SU-DHL-6 (cell line): ENCODE measurements at regions not wholly inside any gene's neighbourhood (a gene's known extent, or its start where the extent isn't known, plus 50 kb on each side); places are given as distances from the start of the nearest gene placed in this dataset.

Experiments
- H2AFZ ChIP-seq: fragments of 200-600 bp; sonication (generic); 2 replicates; pipeline ENCODE4 v1.6.1; 2014; ENCODE audit warnings: low read depth, mild to moderate bottlenecking, moderate library complexity, mixed read lengths, antibody characterized with exemption, low read length; ENCODE audit not compliant: severe bottlenecking
- H3F3A ChIP-seq: fragments of 200-600 bp; shearing (Covaris generic); 2 replicates; pipeline ENCODE4 v1.6.0; 2016; ENCODE audit warnings: antibody characterized with exemption, mild to moderate bottlenecking; ENCODE audit not compliant: insufficient read depth
- H3K27ac ChIP-seq: fragments of 200-600 bp; sonication (generic); 2 replicates; pipeline ENCODE4 v1.5.1; 2016; ENCODE audit warnings: low read depth, mild to moderate bottlenecking, low read length, moderate library complexity, mixed read lengths
- H3K27me3 ChIP-seq: fragments of 200-600 bp; sonication (generic), shearing (Covaris generic); 2 replicates; pipeline ENCODE4 v1.6.0; 2014; ENCODE audit warnings: mild to moderate bottlenecking, low read length
- H3K36me3 ChIP-seq: fragments of 200-600 bp; sonication (generic); 2 replicates; pipeline ENCODE4 v1.6.1; 2014; ENCODE audit warnings: mild to moderate bottlenecking, low read length, mixed read lengths
- H3K4me2 ChIP-seq: fragments of 300-600, 200-600 bp; shearing (Covaris generic), sonication (generic); 2 replicates; pipeline ENCODE4 v1.6.0; 2014; ENCODE audit warnings: low read length, low read depth, mild to moderate bottlenecking; ENCODE audit not compliant: poor library complexity, severe bottlenecking
- H3K4me3 ChIP-seq: fragments of 200-600 bp; sonication (generic); 2 replicates; pipeline ENCODE4 v1.5.1; 2014; ENCODE audit warnings: antibody characterized with exemption, low read length, mild to moderate bottlenecking, mixed read lengths; ENCODE audit not compliant: insufficient read depth, poor library complexity, severe bottlenecking
- H3K79me2 ChIP-seq: fragments of 200-600 bp; sonication (generic); 2 replicates; pipeline ENCODE4 v1.6.1; 2014; ENCODE audit warnings: mild to moderate bottlenecking, low read length, moderate library complexity; ENCODE audit not compliant: insufficient read depth
- H3K9ac ChIP-seq: fragments of 200-600 bp; sonication (generic); 2 replicates; pipeline ENCODE4 v1.7.0; 2014; ENCODE audit warnings: mild to moderate bottlenecking, low read length
- H3K9me2 ChIP-seq: fragments of 200-600 bp; sonication (generic); replicated peaks from 2 replicates; pipeline ENCODE4 v1.6.1; 2014; ENCODE audit warnings: low read length; ENCODE audit not compliant: insufficient read depth
- H3K9me3 ChIP-seq: fragments of 200-600 bp; sonication (generic); 2 replicates; pipeline ENCODE4 v1.6.1; 2014; ENCODE audit warnings: low read length, mixed read lengths; ENCODE audit not compliant: insufficient read depth
- H4K20me1 ChIP-seq: fragments of 200-600 bp; sonication (generic); 2 replicates; pipeline ENCODE4 v1.6.1; 2014; ENCODE audit warnings: low read depth, mild to moderate bottlenecking, antibody characterized with exemption, low read length, moderate library complexity, mixed read lengths
- CTCF ChIP-seq: fragments of 200-600 bp; sonication (generic); IDR thresholded peaks from one replicate; pipeline ENCODE4 v1.5.1; 2017; ENCODE audit warnings: antibody characterized with exemption, mild to moderate bottlenecking, low read length, moderate library complexity; ENCODE audit not compliant: insufficient read depth, poor library complexity, severe bottlenecking
- EZH2phosphoT487 ChIP-seq: fragments of 200-600 bp; sonication (generic), shearing (Covaris generic); conservative IDR thresholded peaks from 2 replicates; pipeline ENCODE4 v1.6.1; 2018; ENCODE audit warnings: mild to moderate bottlenecking, antibody characterized with exemption, low read length, moderate library complexity, mixed read lengths

DNA sequence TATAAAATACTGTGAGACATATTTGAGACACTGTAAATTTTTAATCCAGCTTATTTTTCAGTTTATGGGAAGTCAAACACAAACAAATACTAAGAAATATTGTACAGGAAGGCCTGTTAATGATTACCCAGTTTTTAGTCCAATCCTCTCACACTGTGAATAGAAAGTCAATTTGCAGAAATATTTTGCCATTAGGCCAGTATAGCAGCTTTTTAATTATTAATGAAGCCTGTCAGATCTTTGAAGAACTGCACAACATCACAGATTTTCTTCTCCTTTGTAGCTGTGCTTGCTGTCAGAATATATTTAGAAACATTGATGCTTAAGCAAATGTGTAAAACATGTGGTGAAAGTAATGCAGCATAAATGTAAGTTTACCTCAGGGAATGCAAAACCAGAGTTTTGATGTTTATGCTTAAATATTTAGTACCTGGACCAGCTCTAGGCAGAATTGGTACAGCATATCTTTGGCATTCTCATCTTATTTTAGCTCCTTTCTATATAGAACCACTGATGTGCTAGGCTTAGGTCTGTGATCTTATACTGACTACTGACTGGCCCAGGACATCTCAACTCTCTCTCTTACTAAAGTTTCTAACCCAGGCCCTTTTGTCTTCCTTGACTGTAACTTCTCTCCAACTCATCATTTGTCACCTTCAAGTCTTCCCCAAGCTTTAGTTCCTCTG, 230.8 kb upstream of the NAV3 start:
- H3K9me2 ChIP-seq: no peaks in the 10 kb centered on the region
- H3K36me3 ChIP-seq: no peaks in the 10 kb centered on the region
- no peaks in the 10 kb centered on the region for H3F3A ChIP-seq
- H2AFZ ChIP-seq: no peak overlapping the region
- no peak overlapping the region for H3K4me2 ChIP-seq
- TF ChIP-seq CTCF (no peak), EZH2phosphoT487 (no peak)
- H3K4me3 ChIP-seq: no peak overlapping the region
- H3K27me3 ChIP-seq: no peaks in the 10 kb centered on the region
- no peaks in the 10 kb centered on the region for H3K79me2 ChIP-seq
- H4K20me1 ChIP-seq: no peaks in the 10 kb centered on the region
- H3K9ac ChIP-seq: no peak overlapping the region
- no peak overlapping the region for H3K27ac ChIP-seq
- no peaks in the 10 kb centered on the region for H3K9me3 ChIP-seq

- H2AFZ ChIP-seq: no peak overlapping the region
- H3K4me2 ChIP-seq: no peak overlapping the region
- no peak overlapping the region for H3K4me3 ChIP-seq
These were observed 236.3 kb upstream of the NAV3 start for GRCh38 chr12:77594366-77594765.

DNA sequence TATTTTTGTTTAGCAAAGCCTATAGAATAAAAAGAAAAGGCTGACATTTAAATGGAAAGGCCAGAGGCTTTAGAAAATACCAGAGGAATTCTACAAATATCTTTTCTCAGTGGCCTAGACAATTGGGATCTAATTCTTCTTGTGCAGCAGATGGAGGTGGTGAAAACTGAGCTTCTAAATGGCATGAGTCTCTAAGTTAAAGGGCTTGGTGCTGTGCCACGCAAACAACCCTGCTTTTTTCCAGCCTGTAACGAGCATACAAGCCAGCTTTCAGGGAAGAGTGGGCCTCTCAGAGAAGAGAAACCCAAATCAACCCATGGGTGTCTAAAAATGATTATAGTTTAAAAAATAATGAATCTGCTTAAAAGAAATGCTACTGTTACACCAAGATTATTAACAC, 237.9 kb upstream of the NAV3 start:
- H3F3A ChIP-seq: no peaks in the 10 kb centered on the region
- no peaks in the 10 kb centered on the region for H4K20me1 ChIP-seq
- no peaks in the 10 kb centered on the region for H3K36me3 ChIP-seq
- no peaks in the 10 kb centered on the region for H3K79me2 ChIP-seq
- H3K4me3 ChIP-seq: no peak overlapping the region
- no peak overlapping the region for H3K9ac ChIP-seq
- no peak for TF ChIP-seq EZH2phosphoT487
- no peak for TF ChIP-seq CTCF
- no peak overlapping the region for H3K27ac ChIP-seq
- H3K27me3 ChIP-seq: no peaks in the 10 kb centered on the region
- no peaks in the 10 kb centered on the region for H3K9me2 ChIP-seq
- H3K4me2 ChIP-seq: no peak overlapping the region
- no peak overlapping the region for H2AFZ ChIP-seq
- no peaks in the 10 kb centered on the region for H3K9me3 ChIP-seq

More at GRCh38 chr12:77594366-77594765, 236.3 kb upstream of the NAV3 start:
- no peaks in the 10 kb centered on the region for H3K9me3 ChIP-seq
- H3F3A ChIP-seq: no peaks in the 10 kb centered on the region
- TF ChIP-seq CTCF (no peak), EZH2phosphoT487 (no peak)
- H3K9ac ChIP-seq: no peak overlapping the region
- H3K27ac ChIP-seq: no peak overlapping the region
- H3K36me3 ChIP-seq: no peaks in the 10 kb centered on the region
- no peaks in the 10 kb centered on the region for H3K27me3 ChIP-seq
- no peaks in the 10 kb centered on the region for H4K20me1 ChIP-seq
- no peaks in the 10 kb centered on the region for H3K79me2 ChIP-seq
- H3K9me2 ChIP-seq: no peaks in the 10 kb centered on the region
